Activated effector memory CD4-positive, alpha-beta T cell treated with anti-CD3 and anti-CD28 coated beads, Interleukin-2, amount 50 U/mL, for 16 hours (primary cell): ENCODE measurements at regions not wholly inside any gene's neighbourhood (a gene's known extent, or its start where the extent isn't known, plus 50 kb on each side); places are given as distances from the start of the nearest gene placed in this dataset.

ENCODE experiments used
- DNase-seq: peaks from one replicate; pipeline ENCODE4 v3.0.0-alpha.2; 2020

- DNase-seq: no peak
These were observed 526.9 kb downstream of the EFNB2 start for GRCh38 chr13:106008540-106008939.

- DNase-seq: no peak
These were observed 528.3 kb downstream of the EFNB2 start for GRCh38 chr13:106007156-106007555.

- DNase-seq: no peak
These were observed 531.8 kb downstream of the EFNB2 start for GRCh38 chr13:106003651-106004050.

GRCh38 chr13:106001443-106001842 is 534.0 kb downstream of the EFNB2 start:
- DNase-seq: no peak

GRCh38 chr13:105997581-105998550 is 537.6 kb downstream of the EFNB2 start:
- no peak for DNase-seq

- no peak for DNase-seq
These were observed 539.0 kb downstream of the EFNB2 start for GRCh38 chr13:105996391-105997025.

GRCh38 chr13:105994340-105994739 is 541.1 kb downstream of the EFNB2 start:
- no peak for DNase-seq

- no peak for DNase-seq
These were observed 543.7 kb downstream of the EFNB2 start for GRCh38 chr13:105991622-105992277.

GRCh38 chr13:105991131-105991530 is 544.3 kb downstream of the EFNB2 start:
- no peak for DNase-seq

- no peak for DNase-seq
These were observed 545.1 kb downstream of the EFNB2 start for GRCh38 chr13:105990256-105990958.

- DNase-seq: no peak
These were observed 550.8 kb downstream of the EFNB2 start for GRCh38 chr13:105984646-105985045.

GRCh38 chr13:105984236-105984635 is 551.2 kb downstream of the EFNB2 start:
- DNase-seq: no peak

GRCh38 chr13:105982219-105982930 is 553.1 kb downstream of the EFNB2 start:
- DNase-seq: no peak

GRCh38 chr13:105979131-105980011 is 556.1 kb downstream of the EFNB2 start:
- DNase-seq: no peak

GRCh38 chr13:105974380-105974779 is 561.1 kb downstream of the EFNB2 start:
- no peak for DNase-seq

GRCh38 chr13:105972811-105973590 is 562.5 kb downstream of the EFNB2 start:
- DNase-seq: no peak

GRCh38 chr13:105972306-105972721 is 563.1 kb downstream of the EFNB2 start:
- no peak for DNase-seq

- no peak for DNase-seq
These were observed 563.7 kb downstream of the EFNB2 start for GRCh38 chr13:105971738-105972137.

- DNase-seq: no peak
These were observed 564.1 kb downstream of the EFNB2 start for GRCh38 chr13:105971312-105971711.

- no peak for DNase-seq
These were observed 565.7 kb downstream of the EFNB2 start for GRCh38 chr13:105969761-105970160.
